ENCODE measurements at regions not wholly inside any gene's neighbourhood (a gene's known extent, or its start where the extent isn't known, plus 50 kb on each side); places are given as distances from the start of the nearest gene placed in this dataset.

- no peaks in the 10 kb centered on the region for H3K36me3 ChIP-seq
- H3K4me3 ChIP-seq, result no peak overlapping the region
- no peak overlapping the region for H3K27ac ChIP-seq
- no peak for TF ChIP-seq CTCF (IDR thresholded peaks at IDR 0.05)
- H3K27me3 ChIP-seq (ENCODE audit: low read depth), result no peaks in the 10 kb centered on the region
- H3K9me3 ChIP-seq, result no peaks in the 10 kb centered on the region
- H3K4me1 ChIP-seq, result no peaks in the 10 kb centered on the region
- intact Hi-C loops (cut with DNase I), result no loop called here
- ATAC-seq (no peak), DNase-seq (no peak)
These were observed 152.2 kb downstream of the HNMT start for GRCh38 chr2:138116456-138116855.

GRCh38 chr2:138121666-138122661 is 157.7 kb downstream of the HNMT start:
- no peaks in the 10 kb centered on the region for H3K4me1 ChIP-seq
- no peak for ATAC-seq
- TF ChIP-seq CTCF (IDR thresholded peaks at IDR 0.05), result no peak
- H3K36me3 ChIP-seq, result no peaks in the 10 kb centered on the region
- no peak for DNase-seq
- intact Hi-C loops (cut with DNase I), result no loop called here
- no peaks in the 10 kb centered on the region for H3K27me3 ChIP-seq (ENCODE audit: low read depth)
- no peaks in the 10 kb centered on the region for H3K9me3 ChIP-seq
- H3K27ac ChIP-seq, result no peak overlapping the region
- H3K4me3 ChIP-seq, result no peak overlapping the region

GRCh38 chr2:138122891-138123290 is 158.6 kb downstream of the HNMT start:
- H3K4me1 ChIP-seq, result no peaks in the 10 kb centered on the region
- no peaks in the 10 kb centered on the region for H3K9me3 ChIP-seq
- intact Hi-C loops (cut with DNase I), result no loop called here
- no peak for DNase-seq
- no peaks in the 10 kb centered on the region for H3K36me3 ChIP-seq
- H3K4me3 ChIP-seq, result no peak overlapping the region
- TF ChIP-seq CTCF (IDR thresholded peaks at IDR 0.05), result no peak
- H3K27ac ChIP-seq, result no peak overlapping the region
- no peak for ATAC-seq
- no peaks in the 10 kb centered on the region for H3K27me3 ChIP-seq (ENCODE audit: low read depth)

DNA sequence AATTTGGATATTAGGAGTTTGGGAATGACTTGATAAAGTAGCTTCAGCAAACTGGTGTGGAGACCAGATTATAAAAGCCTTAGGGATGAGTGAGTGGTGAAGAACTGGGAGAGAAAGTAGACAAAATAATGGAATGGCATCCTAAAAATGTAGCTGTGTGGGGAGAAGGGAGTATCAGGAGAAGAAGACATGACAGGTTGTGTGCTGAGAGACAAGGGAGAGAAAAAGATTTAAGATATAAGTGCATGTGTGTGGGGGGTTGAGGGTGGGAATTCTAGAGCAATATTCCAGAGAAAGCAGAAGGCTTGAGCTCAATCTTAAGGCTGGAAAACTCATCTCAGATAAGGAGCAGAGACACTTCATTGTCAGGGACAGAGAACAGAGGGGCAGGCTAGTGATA is 159.5 kb downstream of the HNMT start:
- Histone ChIP-seq H3K36me3 (no peaks in the 10 kb centered on the region), H3K9me3 (no peaks in the 10 kb centered on the region), H3K27me3 (ENCODE audit: low read depth) (no peaks in the 10 kb centered on the region), H3K27ac (no peak overlapping the region), H3K4me1 (no peaks in the 10 kb centered on the region), H3K4me3 (no peak overlapping the region)
- TF ChIP-seq CTCF (IDR thresholded peaks at IDR 0.05), result no peak
- intact Hi-C loops (cut with DNase I), result no loop called here
- no peak for DNase-seq
- ATAC-seq, result no peak

DNA sequence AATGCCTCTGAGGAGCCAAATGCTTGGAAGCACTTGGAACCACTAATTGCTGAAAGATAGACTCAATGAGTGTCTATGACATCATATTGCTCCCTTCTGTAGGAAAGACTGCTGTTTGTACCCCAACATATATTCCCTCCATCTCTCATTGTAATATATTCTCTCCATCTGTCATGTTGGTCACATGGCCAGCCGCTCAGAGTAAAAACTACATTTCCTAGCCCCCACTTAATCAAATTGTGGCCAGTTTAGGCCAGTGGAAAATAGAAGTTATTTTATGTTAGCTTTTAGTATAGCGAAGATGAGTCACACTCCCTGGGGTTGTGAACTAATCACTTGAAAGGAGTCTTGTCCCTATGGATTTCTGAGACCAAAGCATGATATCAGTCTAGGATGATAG is 160.2 kb downstream of the HNMT start:
- no peaks in the 10 kb centered on the region for H3K9me3 ChIP-seq
- H3K27me3 ChIP-seq (ENCODE audit: low read depth), result no peaks in the 10 kb centered on the region
- H3K36me3 ChIP-seq, result no peaks in the 10 kb centered on the region
- no peak for TF ChIP-seq CTCF (IDR thresholded peaks at IDR 0.05)
- intact Hi-C loops (cut with DNase I), result no loop called here
- no peaks in the 10 kb centered on the region for H3K4me1 ChIP-seq
- no peak for DNase-seq
- H3K27ac ChIP-seq, result no peak overlapping the region
- no peak for ATAC-seq
- no peak overlapping the region for H3K4me3 ChIP-seq
